GM12873 (cell line): ENCODE measurements at regions not wholly inside any gene's neighbourhood (a gene's known extent, or its start where the extent isn't known, plus 50 kb on each side); places are given as distances from the start of the nearest gene placed in this dataset.

Source experiments
- TF ChIP-seq, protein P1 (sequence below): IDR thresholded peaks from 2 replicates; pipeline ENCODE4 v1.5.1; 2012; ENCODE audit warnings: low read depth, mild to moderate bottlenecking, moderate library complexity, low read length, control low read depth; ENCODE audit not compliant: insufficient read depth; ENCODE audit errors: missing control alignments

DNA sequence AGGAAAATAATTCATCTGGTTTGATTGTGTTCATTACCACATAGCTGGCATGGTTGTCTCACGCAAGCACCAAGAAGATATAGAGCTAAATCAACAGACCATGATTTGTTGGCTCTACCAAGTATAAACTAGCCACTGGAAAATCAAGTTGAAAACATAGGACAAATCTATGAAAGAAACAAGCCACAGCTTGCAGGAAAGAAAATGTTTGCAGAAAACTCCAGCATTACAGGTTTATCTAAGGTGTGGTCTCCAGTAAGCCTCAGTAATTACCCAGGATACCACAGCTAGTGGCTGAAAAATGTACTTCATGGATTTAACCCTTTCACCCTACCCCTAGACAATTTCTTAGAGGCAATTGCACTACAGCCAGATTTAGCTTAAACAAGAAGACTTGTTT, 340.6 kb downstream of the SOX2 start:
- TF ChIP-seq, protein P1, sequence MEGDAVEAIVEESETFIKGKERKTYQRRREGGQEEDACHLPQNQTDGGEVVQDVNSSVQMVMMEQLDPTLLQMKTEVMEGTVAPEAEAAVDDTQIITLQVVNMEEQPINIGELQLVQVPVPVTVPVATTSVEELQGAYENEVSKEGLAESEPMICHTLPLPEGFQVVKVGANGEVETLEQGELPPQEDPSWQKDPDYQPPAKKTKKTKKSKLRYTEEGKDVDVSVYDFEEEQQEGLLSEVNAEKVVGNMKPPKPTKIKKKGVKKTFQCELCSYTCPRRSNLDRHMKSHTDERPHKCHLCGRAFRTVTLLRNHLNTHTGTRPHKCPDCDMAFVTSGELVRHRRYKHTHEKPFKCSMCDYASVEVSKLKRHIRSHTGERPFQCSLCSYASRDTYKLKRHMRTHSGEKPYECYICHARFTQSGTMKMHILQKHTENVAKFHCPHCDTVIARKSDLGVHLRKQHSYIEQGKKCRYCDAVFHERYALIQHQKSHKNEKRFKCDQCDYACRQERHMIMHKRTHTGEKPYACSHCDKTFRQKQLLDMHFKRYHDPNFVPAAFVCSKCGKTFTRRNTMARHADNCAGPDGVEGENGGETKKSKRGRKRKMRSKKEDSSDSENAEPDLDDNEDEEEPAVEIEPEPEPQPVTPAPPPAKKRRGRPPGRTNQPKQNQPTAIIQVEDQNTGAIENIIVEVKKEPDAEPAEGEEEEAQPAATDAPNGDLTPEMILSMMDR, result no peak

DNA sequence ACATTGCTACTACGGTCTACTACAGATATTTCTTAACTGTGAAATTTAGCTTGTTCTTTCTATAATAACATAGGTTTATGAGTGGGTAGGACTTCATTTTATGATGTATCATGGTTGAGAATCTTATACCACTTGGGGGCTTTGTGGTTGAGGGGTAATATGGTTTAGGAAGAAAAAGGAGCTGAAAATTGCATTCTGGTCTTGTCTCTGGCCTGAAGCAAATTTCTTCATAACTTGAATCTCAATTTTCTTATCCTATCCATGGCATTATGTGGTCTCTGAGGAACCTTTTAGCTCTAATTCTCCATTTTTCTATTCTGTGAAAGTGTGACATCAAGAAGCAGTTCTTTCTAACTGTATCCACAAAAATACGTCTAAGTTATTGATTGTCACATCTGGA, 341.0 kb downstream of the SOX2 start:
- TF ChIP-seq, protein P1, result no peak

DNA sequence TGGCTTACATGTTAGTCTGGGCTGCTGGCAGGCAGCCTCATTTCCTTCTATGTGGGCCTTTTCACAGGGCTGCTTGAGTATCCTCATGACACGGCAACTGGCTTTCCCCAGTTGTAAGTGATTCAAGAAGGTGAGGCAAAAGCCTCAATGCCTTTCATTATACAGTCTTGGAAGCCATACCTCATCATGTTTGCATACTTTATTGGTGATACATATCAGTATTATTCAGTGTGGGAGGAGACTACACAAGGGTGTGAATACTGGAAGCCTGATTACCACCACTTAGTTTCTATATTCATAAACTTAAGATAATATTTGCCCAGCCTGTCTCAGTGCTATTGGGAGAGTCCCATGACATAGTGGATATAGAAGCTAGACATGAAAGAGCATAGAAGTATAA, 346.8 kb downstream of the SOX2 start:
- TF ChIP-seq, protein P1, result no peak

DNA sequence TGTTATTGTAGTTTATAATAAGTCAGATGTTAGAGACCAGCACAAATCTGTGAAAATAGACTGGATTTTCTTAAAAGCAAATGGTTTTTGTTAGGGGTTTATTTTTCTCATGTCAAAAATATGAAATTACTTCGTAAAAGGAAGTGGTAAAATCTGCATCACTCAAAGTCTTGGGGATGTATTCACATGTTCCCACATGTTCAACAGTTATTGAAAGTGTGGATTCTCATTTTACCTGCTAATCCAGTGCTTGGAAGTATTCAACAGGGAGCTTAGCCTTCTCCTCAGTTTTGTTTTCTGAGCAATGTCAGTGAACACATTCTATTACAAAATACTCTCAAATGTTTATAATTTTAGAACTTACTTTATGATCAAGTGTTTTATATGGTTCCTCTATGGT, 352.0 kb downstream of the SOX2 start:
- TF ChIP-seq, protein P1, result no peak

DNA sequence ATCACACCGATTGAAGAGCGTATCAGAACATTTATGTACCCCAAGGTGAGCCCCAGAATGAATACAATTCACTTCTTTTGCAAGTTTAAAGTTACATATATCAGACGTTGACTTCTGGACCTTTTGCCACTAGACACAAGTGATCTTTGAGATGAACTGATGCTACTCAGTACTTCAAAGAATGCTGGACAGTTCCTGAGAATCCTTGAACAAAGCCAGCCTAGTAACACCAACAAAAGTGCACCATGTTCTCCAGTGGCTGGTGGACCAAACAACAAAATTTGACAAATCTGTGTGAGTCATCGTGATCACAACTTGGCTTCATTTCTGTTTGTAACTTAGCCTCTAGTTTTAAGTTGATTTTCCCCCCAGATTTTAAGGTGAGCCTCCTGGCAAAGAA, 355.7 kb downstream of the SOX2 start:
- TF ChIP-seq, protein P1, result no peak

DNA sequence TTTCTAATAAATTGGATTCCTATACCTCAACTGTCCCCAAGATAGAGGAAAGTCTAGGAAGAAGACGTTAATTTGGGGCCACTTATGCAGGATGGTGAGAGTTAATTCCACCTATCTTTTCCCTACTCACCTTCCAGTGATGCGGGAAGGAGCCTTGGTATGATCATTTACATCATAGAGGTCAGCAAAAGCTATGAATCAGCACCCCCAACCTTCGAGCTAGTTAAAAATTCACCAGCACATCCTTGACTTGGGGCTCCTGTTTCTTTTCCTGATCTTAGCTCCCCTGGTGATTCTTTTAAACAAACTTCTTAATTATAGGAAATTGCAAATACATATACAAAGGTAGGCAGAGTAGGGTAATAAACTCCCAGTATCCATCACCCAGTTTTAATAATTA, 366.6 kb downstream of the SOX2 start:
- TF ChIP-seq, protein P1, result no peak

DNA sequence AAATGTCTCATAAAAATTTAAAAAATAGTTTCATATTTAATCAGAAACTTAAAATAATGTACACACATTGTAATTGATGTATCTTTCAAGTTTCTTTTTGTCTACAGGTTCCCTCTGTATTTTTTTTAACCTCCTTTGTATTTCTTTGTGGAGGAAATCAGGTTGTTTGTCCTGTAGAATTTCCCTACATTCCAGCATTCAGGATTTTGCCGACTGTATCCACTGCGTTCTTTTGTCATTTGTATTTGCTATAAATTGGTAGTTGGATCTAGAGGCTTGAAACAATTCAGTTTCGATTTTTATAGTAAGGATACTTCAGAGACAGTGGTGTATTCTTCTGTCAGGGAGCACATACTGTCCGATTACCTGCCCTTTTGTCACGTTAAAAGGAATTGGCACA, 367.2 kb downstream of the SOX2 start:
- TF ChIP-seq, protein P1, result no peak
